ENCODE measurements at regions not wholly inside any gene's neighbourhood (a gene's known extent, or its start where the extent isn't known, plus 50 kb on each side); places are given as distances from the start of the nearest gene placed in this dataset.

GRCh38 chr13:85521657-85522056, 277.6 kb downstream of the SLITRK6 start:
- BruUV-seq (replicated peaks) = no TSS peak
- DNase-seq (ENCODE audit: low spot score) = no peak

GRCh38 chr13:85520445-85520844, 278.8 kb downstream of the SLITRK6 start:
- Histone ChIP-seq H3K4me1 (ENCODE audit: insufficient read depth, low read length, poor library complexity, severe bottlenecking) (no peaks in the 10 kb centered on the region), H3K36me3 (ENCODE audit: insufficient read depth, low read length) (no peaks in the 10 kb centered on the region), H3K79me2 (ENCODE audit: insufficient read depth, low read depth, low read length) (no peaks in the 10 kb centered on the region), H3K4me2 (ENCODE audit: low read length) (no peak overlapping the region), H3K4me3 (ENCODE audit: low read depth, low read length, poor library complexity, severe bottlenecking) (no peak overlapping the region), H3K9me3 (ENCODE audit: low read length) (0 out of 2 replicates have a peak, but pooled peaks cover 5% of the 10 kb centered on the region), H4K20me1 (ENCODE audit: insufficient read depth, low read length) (no peaks in the 10 kb centered on the region), H3K9me2 (ENCODE audit: insufficient read depth, low read length) (no peaks in the 10 kb centered on the region), H3K27ac (ENCODE audit: low read depth, low read length, poor library complexity, severe bottlenecking) (no peak overlapping the region), H2AFZ (ENCODE audit: low read length) (no peak overlapping the region)
- no peak for DNase-seq (ENCODE audit: low spot score)
- TF ChIP-seq EZH2phosphoT487 (IDR thresholded peaks at IDR 0.05; ENCODE audit: borderline replicate concordance, low read depth, low read length) (no peak), CTCF (conservative IDR thresholded peaks at IDR 0.05; ENCODE audit: low read length) (no peak)
- BruUV-seq (replicated peaks) = no TSS peak
- POLR2A ChIA-PET = interaction anchor here (0.5 to 1.3 kb wide), 4 partner anchors 9 to 391 kb away, joined by 3 to 4 read pairs (median 4); no protein-coding TSS in a partner anchor
- CTCF ChIA-PET (ENCODE audit: unreplicated experiment) = interaction anchor here (0.9 kb wide), 1 partner anchor 9 kb away, joined by 3 read pairs; no protein-coding TSS in a partner anchor
- intact Hi-C loops (cut with micrococcal nuclease; ENCODE audit: unreplicated experiment) = no loop called here

More at GRCh38 chr13:85521657-85522056, 277.6 kb downstream of the SLITRK6 start:
- Histone ChIP-seq H3K4me1 (ENCODE audit: insufficient read depth, low read length, poor library complexity, severe bottlenecking) (no peaks in the 10 kb centered on the region), H3K4me2 (ENCODE audit: low read length) (no peak overlapping the region), H3K9me2 (ENCODE audit: insufficient read depth, low read length) (no peaks in the 10 kb centered on the region), H3K9me3 (ENCODE audit: low read length) (no peaks in the 10 kb centered on the region), H4K20me1 (ENCODE audit: insufficient read depth, low read length) (no peaks in the 10 kb centered on the region), H3K27ac (ENCODE audit: low read depth, low read length, poor library complexity, severe bottlenecking) (no peak overlapping the region), H2AFZ (ENCODE audit: low read length) (no peak overlapping the region), H3K4me3 (ENCODE audit: low read depth, low read length, poor library complexity, severe bottlenecking) (no peak overlapping the region), H3K79me2 (ENCODE audit: insufficient read depth, low read depth, low read length) (no peaks in the 10 kb centered on the region), H3K36me3 (ENCODE audit: insufficient read depth, low read length) (no peaks in the 10 kb centered on the region)
- ChIA-PET CTCF (ENCODE audit: unreplicated experiment) (no interaction called here), POLR2A (interaction anchor here (1.4 kb wide), 1 partner anchor 8 kb away, joined by 4 read pairs; no protein-coding TSS in a partner anchor)
- intact Hi-C loops (cut with micrococcal nuclease; ENCODE audit: unreplicated experiment) = no loop called here
- no peak for TF ChIP-seq EZH2phosphoT487 (IDR thresholded peaks at IDR 0.05; ENCODE audit: borderline replicate concordance, low read depth, low read length)
- TF ChIP-seq CTCF (conservative IDR thresholded peaks at IDR 0.05; ENCODE audit: low read length) = no peak

GRCh38 chr13:85519363-85519762, 279.9 kb downstream of the SLITRK6 start:
- Histone ChIP-seq H3K79me2 (ENCODE audit: insufficient read depth, low read depth, low read length) (no peaks in the 10 kb centered on the region), H4K20me1 (ENCODE audit: insufficient read depth, low read length) (no peaks in the 10 kb centered on the region), H3K9me2 (ENCODE audit: insufficient read depth, low read length) (no peaks in the 10 kb centered on the region), H3K4me1 (ENCODE audit: insufficient read depth, low read length, poor library complexity, severe bottlenecking) (no peaks in the 10 kb centered on the region), H3K36me3 (ENCODE audit: insufficient read depth, low read length) (no peaks in the 10 kb centered on the region), H3K27ac (ENCODE audit: low read depth, low read length, poor library complexity, severe bottlenecking) (no peak overlapping the region), H3K4me3 (ENCODE audit: low read depth, low read length, poor library complexity, severe bottlenecking) (no peak overlapping the region), H3K9me3 (ENCODE audit: low read length) (0 out of 2 replicates have a peak, but pooled peaks cover 5% of the 10 kb centered on the region), H3K4me2 (ENCODE audit: low read length) (no peak overlapping the region), H2AFZ (ENCODE audit: low read length) (no peak overlapping the region)
- no peak for DNase-seq (ENCODE audit: low spot score)
- ChIA-PET CTCF (ENCODE audit: unreplicated experiment) (no interaction called here), POLR2A (interaction anchor here (1.3 kb wide), 1 partner anchor 10 kb away, joined by 3 read pairs; no protein-coding TSS in a partner anchor)
- intact Hi-C loops (cut with micrococcal nuclease; ENCODE audit: unreplicated experiment) = no loop called here
- no TSS peak for BruUV-seq (replicated peaks)
- TF ChIP-seq EZH2phosphoT487 (IDR thresholded peaks at IDR 0.05; ENCODE audit: borderline replicate concordance, low read depth, low read length) (no peak), CTCF (conservative IDR thresholded peaks at IDR 0.05; ENCODE audit: low read length) (no peak)
